ENCODE measurements at regions not wholly inside any gene's neighbourhood (a gene's known extent, or its start where the extent isn't known, plus 50 kb on each side); places are given as distances from the start of the nearest gene placed in this dataset.
"Not testable (repeated sequence)": the region's sequence is repeated elsewhere in the genome, so short reads cannot be mapped to it uniquely, and the experiment has no call there.

- TF ChIP-seq CTCF (conservative IDR thresholded peaks at IDR 0.05): no peak
- no peak overlapping the region for H3K27ac ChIP-seq
Observed at GRCh38 chr6:78746457-78746856, 120.9 kb upstream of the IRAK1BP1 start.

GRCh38 chr6:78749326-78749725 lies 118.0 kb upstream of the IRAK1BP1 start:
- TF ChIP-seq CTCF (conservative IDR thresholded peaks at IDR 0.05): no peak

GRCh38 chr6:78758297-78758798 lies 109.0 kb upstream of the IRAK1BP1 start:
- H3K27ac ChIP-seq: not testable (repeated sequence)

More at GRCh38 chr6:78749326-78749725, 118.0 kb upstream of the IRAK1BP1 start:
- no peak overlapping the region for H3K27ac ChIP-seq

DNA sequence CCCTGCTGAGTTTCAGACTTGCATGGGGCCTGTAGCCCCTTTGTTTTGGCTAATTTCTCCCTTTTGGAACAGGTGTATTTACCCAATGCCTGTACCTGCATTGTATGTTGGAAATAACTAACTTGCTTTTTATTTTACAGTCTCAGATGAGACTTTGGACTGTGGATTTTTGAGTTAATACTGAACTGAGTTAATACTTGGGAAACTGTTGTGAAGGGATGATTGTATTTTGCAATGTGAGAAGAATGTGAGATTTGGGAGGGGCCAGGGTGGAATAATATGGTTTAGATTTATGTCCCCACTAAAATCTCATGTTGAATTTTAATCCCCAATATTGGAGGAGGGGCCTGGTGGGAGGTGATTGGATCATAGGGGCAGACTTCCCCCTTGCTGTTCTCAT lies 99.1 kb upstream of the IRAK1BP1 start:
- TF ChIP-seq CTCF (conservative IDR thresholded peaks at IDR 0.05): no peak
- no peak overlapping the region for H3K27ac ChIP-seq

DNA sequence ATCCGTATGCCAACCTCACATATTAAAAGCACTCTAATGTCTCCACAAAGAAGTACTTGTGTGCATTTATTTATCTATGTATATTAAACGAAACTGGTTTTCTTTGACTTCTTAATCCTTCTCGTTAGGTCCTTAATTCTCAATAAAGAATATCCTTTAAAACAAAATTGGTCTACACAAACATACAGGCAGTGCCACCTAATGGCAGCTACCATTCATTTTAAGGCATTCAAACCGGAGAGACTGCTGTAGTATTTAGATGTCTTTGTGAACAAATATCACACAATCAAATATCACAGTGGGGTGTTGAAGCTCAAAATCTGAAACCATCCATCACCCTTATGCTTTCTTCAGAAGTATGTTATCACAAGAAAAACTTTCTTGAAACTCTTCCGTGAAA lies 96.6 kb upstream of the IRAK1BP1 start:
- TF ChIP-seq CTCF (conservative IDR thresholded peaks at IDR 0.05): peak; percentile 82

GRCh38 chr6:78771586-78771985 lies 95.8 kb upstream of the IRAK1BP1 start:
- TF ChIP-seq CTCF (conservative IDR thresholded peaks at IDR 0.05): no peak
- H3K27ac ChIP-seq: no peak overlapping the region

More for the DNA sequence above, 96.6 kb upstream of the IRAK1BP1 start:
- peak overlapping the region; percentile 25; the same call in 1 of the 2 replicates for H3K27ac ChIP-seq

- H3K27ac ChIP-seq: no peak overlapping the region
- no peak for TF ChIP-seq CTCF (conservative IDR thresholded peaks at IDR 0.05)
Observed at GRCh38 chr6:78781001-78781400, 86.3 kb upstream of the IRAK1BP1 start.

DNA sequence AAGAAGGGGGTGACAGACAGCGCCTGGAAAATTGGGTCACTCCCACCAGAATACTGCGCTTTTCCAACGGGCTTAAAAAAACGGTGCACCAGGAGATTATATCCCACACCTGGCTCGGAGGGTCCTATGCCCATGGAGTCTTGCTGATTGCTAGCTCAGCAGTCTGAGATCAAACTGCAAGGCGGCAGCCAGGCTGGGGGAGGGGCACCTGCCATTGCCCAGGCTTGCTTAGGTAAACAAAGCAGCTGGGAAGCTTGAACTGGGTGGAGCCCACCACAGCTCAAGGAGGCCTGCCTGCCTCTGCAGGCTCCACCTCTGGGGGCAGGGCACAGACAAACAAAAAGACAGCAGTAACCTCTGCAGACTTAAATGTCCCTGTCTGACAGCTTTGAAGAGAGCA lies 84.0 kb upstream of the IRAK1BP1 start:
- H3K27ac ChIP-seq: not testable (repeated sequence)

DNA sequence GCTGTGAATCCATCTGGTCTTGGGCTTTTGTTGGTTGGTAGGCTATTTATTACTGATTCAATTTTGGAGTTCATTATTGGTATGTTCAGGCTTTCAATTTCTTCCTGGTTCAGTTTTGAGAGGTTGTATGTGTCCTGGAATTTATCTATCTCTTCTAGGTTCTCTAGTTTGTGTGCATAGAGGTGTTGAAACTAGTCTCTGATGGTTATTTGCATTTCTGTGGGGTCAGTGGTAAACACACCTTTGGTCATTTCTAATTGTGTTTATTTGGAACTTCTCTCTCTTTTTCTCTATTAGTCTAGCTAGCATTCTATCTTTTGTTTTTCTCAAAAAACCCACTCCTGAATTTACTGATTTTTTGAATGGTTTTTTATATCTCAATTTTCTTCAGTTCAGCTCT lies 70.1 kb upstream of the IRAK1BP1 start:
- TF ChIP-seq CTCF (conservative IDR thresholded peaks at IDR 0.05): no peak
- H3K27ac ChIP-seq: no peak overlapping the region
